Lower lobe of right lung (tissue), 2 donors: ENCODE measurements at regions not wholly inside any gene's neighbourhood (a gene's known extent, or its start where the extent isn't known, plus 50 kb on each side); places are given as distances from the start of the nearest gene placed in this dataset.

ENCODE experiments used
- ATAC-seq, 2 donors: fragments of 200-7000 bp; cut with Tn5 transposase; one replicate each; pipeline ENCODE4 v1.9.1; 2020 to 2022; ENCODE audit warnings: mild to moderate bottlenecking in 2 of 2, moderate library complexity in 2 of 2
- DNase-seq: peaks from one replicate; pipeline ENCODE4 v3.0.0-alpha.2; 2020
- H3K27ac ChIP-seq: fragments of 200-600 bp; one replicate; pipeline ENCODE4 v1.8.0; 2022
- H3K27me3 ChIP-seq: fragments of 200-600 bp; one replicate; pipeline ENCODE4 v1.8.0; 2022; ENCODE audit warnings: low read depth
- H3K36me3 ChIP-seq: fragments of 200-600 bp; one replicate; pipeline ENCODE4 v1.8.0; 2022; ENCODE audit warnings: mild to moderate bottlenecking
- H3K4me1 ChIP-seq: fragments of 200-600 bp; one replicate; pipeline ENCODE4 v1.8.0; 2022
- H3K4me3 ChIP-seq: fragments of 200-600 bp; one replicate; pipeline ENCODE4 v1.8.0; 2022; ENCODE audit warnings: mild to moderate bottlenecking
- H3K9me3 ChIP-seq: fragments of 200-600 bp; one replicate; pipeline ENCODE4 v1.8.0; 2022
- CTCF ChIP-seq: fragments of 200-600 bp; IDR thresholded peaks from one replicate; pipeline ENCODE4 v1.8.0; 2022; ENCODE audit warnings: antibody characterized with exemption, mild to moderate bottlenecking
- intact Hi-C: fragments of 100-400 bp; cut with DNase I; formaldehyde crosslinking; loops from one replicate; pipeline ENCODE4 v1.11.0; 2022
- donor health status: DM: no; HTN: yes; CAD: no; lungs with severe emphysema.

GRCh38 chr12:131403676-131404075 lies 307.2 kb upstream of the SFSWAP start:
- DNase-seq (no peak), ATAC-seq (no peak)
- Histone ChIP-seq H3K9me3 (no peaks in the 10 kb centered on the region), H3K4me1 (no peaks in the 10 kb centered on the region), H3K36me3 (no peaks in the 10 kb centered on the region), H3K27me3 (no peaks in the 10 kb centered on the region), H3K27ac (no peak overlapping the region), H3K4me3 (no peak overlapping the region)
- intact Hi-C loops, result no loop called here
- no peak for TF ChIP-seq CTCF

GRCh38 chr12:131404705-131405104 lies 306.2 kb upstream of the SFSWAP start:
- ATAC-seq (no peak), DNase-seq (no peak)
- intact Hi-C loops, result no loop called here
- Histone ChIP-seq H3K4me3 (no peak overlapping the region), H3K4me1 (no peaks in the 10 kb centered on the region), H3K27me3 (no peaks in the 10 kb centered on the region), H3K36me3 (no peaks in the 10 kb centered on the region), H3K9me3 (no peaks in the 10 kb centered on the region), H3K27ac (no peak overlapping the region)
- no peak for TF ChIP-seq CTCF

- H3K4me1 ChIP-seq, result no peaks in the 10 kb centered on the region
- H3K36me3 ChIP-seq, result no peaks in the 10 kb centered on the region
- DNase-seq, result no peak
- no peak for TF ChIP-seq CTCF
- no peak overlapping the region for H3K4me3 ChIP-seq
- no peaks in the 10 kb centered on the region for H3K27me3 ChIP-seq
- H3K27ac ChIP-seq, result no peak overlapping the region
- intact Hi-C loops, result no loop called here
- no peak for ATAC-seq
- no peaks in the 10 kb centered on the region for H3K9me3 ChIP-seq
Observed at GRCh38 chr12:131407221-131408035, 303.5 kb upstream of the SFSWAP start.

GRCh38 chr12:131408036-131408365 lies 302.9 kb upstream of the SFSWAP start:
- DNase-seq (no peak), ATAC-seq (no peak)
- no peak for TF ChIP-seq CTCF
- Histone ChIP-seq H3K9me3 (no peaks in the 10 kb centered on the region), H3K4me1 (no peaks in the 10 kb centered on the region), H3K27ac (no peak overlapping the region), H3K4me3 (no peak overlapping the region), H3K36me3 (no peaks in the 10 kb centered on the region), H3K27me3 (peaks cover 5% of the 10 kb centered on the region)
- intact Hi-C loops, result no loop called here

GRCh38 chr12:131408484-131408883 lies 302.4 kb upstream of the SFSWAP start:
- no peaks in the 10 kb centered on the region for H3K9me3 ChIP-seq
- no peak overlapping the region for H3K4me3 ChIP-seq
- H3K27me3 ChIP-seq, result peaks cover 10% of the 10 kb centered on the region
- DNase-seq (no peak), ATAC-seq (no peak)
- no peak overlapping the region for H3K27ac ChIP-seq
- no peaks in the 10 kb centered on the region for H3K4me1 ChIP-seq
- intact Hi-C loops, result no loop called here
- no peak for TF ChIP-seq CTCF
- no peaks in the 10 kb centered on the region for H3K36me3 ChIP-seq
